ENCODE measurements at regions not wholly inside any gene's neighbourhood (a gene's known extent, or its start where the extent isn't known, plus 50 kb on each side); places are given as distances from the start of the nearest gene placed in this dataset.

GRCh38 chr15:91559066-91559465 is 294.4 kb upstream of the SLCO3A1 start:
- DNase-seq: no peak
- TF ChIP-seq POLR2A (IDR thresholded peaks at IDR 0.05): no peak
- TF ChIP-seq, protein P1, sequence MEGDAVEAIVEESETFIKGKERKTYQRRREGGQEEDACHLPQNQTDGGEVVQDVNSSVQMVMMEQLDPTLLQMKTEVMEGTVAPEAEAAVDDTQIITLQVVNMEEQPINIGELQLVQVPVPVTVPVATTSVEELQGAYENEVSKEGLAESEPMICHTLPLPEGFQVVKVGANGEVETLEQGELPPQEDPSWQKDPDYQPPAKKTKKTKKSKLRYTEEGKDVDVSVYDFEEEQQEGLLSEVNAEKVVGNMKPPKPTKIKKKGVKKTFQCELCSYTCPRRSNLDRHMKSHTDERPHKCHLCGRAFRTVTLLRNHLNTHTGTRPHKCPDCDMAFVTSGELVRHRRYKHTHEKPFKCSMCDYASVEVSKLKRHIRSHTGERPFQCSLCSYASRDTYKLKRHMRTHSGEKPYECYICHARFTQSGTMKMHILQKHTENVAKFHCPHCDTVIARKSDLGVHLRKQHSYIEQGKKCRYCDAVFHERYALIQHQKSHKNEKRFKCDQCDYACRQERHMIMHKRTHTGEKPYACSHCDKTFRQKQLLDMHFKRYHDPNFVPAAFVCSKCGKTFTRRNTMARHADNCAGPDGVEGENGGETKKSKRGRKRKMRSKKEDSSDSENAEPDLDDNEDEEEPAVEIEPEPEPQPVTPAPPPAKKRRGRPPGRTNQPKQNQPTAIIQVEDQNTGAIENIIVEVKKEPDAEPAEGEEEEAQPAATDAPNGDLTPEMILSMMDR (IDR thresholded peaks at IDR 0.05): no peak
- WGBS, 2 donors: 74 to 89% methylated on average over 3 of the region's 3 CpGs
- Histone ChIP-seq H3K27me3 (no peaks in the 10 kb centered on the region), H3K4me1 (no peaks in the 10 kb centered on the region), H3K4me3 (no peak overlapping the region), H3K27ac (no peak overlapping the region), H3K9me3 (no peaks in the 10 kb centered on the region), H3K36me3 (ENCODE audit: low read depth, missing control alignments) (no peaks in the 10 kb centered on the region)
- intact Hi-C loops (cut with DNase I; ENCODE audit: low total_unique reads): no loop called here

GRCh38 chr15:91561371-91562100 is 292.0 kb upstream of the SLCO3A1 start:
- H3K4me1 ChIP-seq: no peaks in the 10 kb centered on the region
- DNase-seq: no peak
- H3K36me3 ChIP-seq (ENCODE audit: low read depth, missing control alignments): no peaks in the 10 kb centered on the region
- 83% methylated on average over 11 of the region's 11 CpGs for WGBS, 2 donors
- no peaks in the 10 kb centered on the region for H3K9me3 ChIP-seq
- intact Hi-C loops (cut with DNase I; ENCODE audit: low total_unique reads): no loop called here
- TF ChIP-seq, protein P1 (IDR thresholded peaks at IDR 0.05): no peak
- no peak for TF ChIP-seq POLR2A (IDR thresholded peaks at IDR 0.05)
- no peak overlapping the region for H3K27ac ChIP-seq
- no peaks in the 10 kb centered on the region for H3K27me3 ChIP-seq
- H3K4me3 ChIP-seq: no peak overlapping the region

DNA sequence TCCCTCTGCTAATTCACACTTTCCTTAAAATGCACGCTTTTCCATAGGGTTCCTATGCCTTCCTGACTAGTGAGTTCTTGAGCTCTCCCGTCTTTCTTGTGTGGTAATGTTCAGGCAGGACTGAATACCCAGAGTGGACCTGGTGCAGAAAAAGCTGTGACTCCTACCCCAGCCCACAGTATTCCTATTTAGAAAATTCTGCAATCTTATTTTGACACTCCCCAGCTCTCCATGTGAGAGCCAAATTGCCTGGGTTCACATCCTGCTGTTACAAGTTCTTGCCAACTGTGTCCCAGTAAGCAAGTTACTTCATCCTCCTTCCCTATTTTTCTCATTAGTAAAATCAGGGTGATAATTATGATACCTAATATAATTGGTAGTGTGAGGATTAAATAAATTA is 290.8 kb upstream of the SLCO3A1 start:
- DNase-seq: no peak
- Histone ChIP-seq H3K4me1 (no peaks in the 10 kb centered on the region), H3K4me3 (no peak overlapping the region), H3K27me3 (no peaks in the 10 kb centered on the region), H3K9me3 (no peaks in the 10 kb centered on the region), H3K27ac (no peak overlapping the region), H3K36me3 (ENCODE audit: low read depth, missing control alignments) (no peaks in the 10 kb centered on the region)
- TF ChIP-seq, protein P1 (IDR thresholded peaks at IDR 0.05): no peak
- TF ChIP-seq POLR2A (IDR thresholded peaks at IDR 0.05): no peak
- intact Hi-C loops (cut with DNase I; ENCODE audit: low total_unique reads): no loop called here
- 83 to 84% methylated on average over 2 of the region's 2 CpGs for WGBS, 2 donors

GRCh38 chr15:91564631-91565030 is 288.9 kb upstream of the SLCO3A1 start:
- DNase-seq: no peak
- Histone ChIP-seq H3K27me3 (no peaks in the 10 kb centered on the region), H3K4me3 (no peak overlapping the region), H3K9me3 (no peaks in the 10 kb centered on the region), H3K4me1 (no peaks in the 10 kb centered on the region), H3K27ac (no peak overlapping the region), H3K36me3 (ENCODE audit: low read depth, missing control alignments) (no peaks in the 10 kb centered on the region)
- intact Hi-C loops (cut with DNase I; ENCODE audit: low total_unique reads): no loop called here
- 55 to 57% methylated on average over 3 of the region's 3 CpGs for WGBS, 2 donors
- no peak for TF ChIP-seq POLR2A (IDR thresholded peaks at IDR 0.05)
- TF ChIP-seq, protein P1 (IDR thresholded peaks at IDR 0.05): no peak

DNA sequence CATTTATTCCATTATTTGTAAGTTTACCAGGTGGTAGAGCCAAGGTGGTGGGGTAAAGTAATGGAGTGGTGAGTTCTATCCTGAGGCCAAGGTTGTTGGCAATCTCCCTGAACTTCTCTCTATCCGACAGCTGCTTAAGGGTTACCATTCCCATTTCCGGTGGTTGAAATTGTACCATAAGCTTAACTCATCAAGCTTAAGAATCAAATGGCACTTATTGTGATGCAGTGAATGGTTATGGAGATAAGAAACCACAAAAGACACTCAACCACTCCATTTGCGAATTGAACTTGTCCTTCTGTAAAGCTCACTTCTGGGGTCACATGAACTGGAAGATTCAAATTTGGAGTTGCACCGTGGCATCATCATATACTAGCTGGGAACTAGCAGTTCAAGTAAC is 287.4 kb upstream of the SLCO3A1 start:
- no peaks in the 10 kb centered on the region for H3K27me3 ChIP-seq
- no peak overlapping the region for H3K27ac ChIP-seq
- H3K36me3 ChIP-seq (ENCODE audit: low read depth, missing control alignments): no peaks in the 10 kb centered on the region
- DNase-seq: no peak
- 80 to 88% methylated on average over 4 of the region's 4 CpGs for WGBS, 2 donors
- H3K9me3 ChIP-seq: no peaks in the 10 kb centered on the region
- no peaks in the 10 kb centered on the region for H3K4me1 ChIP-seq
- intact Hi-C loops (cut with DNase I; ENCODE audit: low total_unique reads): no loop called here
- H3K4me3 ChIP-seq: no peak overlapping the region
- TF ChIP-seq, protein P1 (IDR thresholded peaks at IDR 0.05): no peak
- TF ChIP-seq POLR2A (IDR thresholded peaks at IDR 0.05): no peak

All from testis (tissue), 2 donors.